K562 (cell line): ENCODE measurements at regions not wholly inside any gene's neighbourhood (a gene's known extent, or its start where the extent isn't known, plus 50 kb on each side); places are given as distances from the start of the nearest gene placed in this dataset.

Experiments used
- ATAC-seq: fragments of 200-7000 bp; cut with Tn5 transposase; 3 replicates; pipeline ENCODE4 v1.9.1; 2020; ENCODE audit warnings: moderate library complexity
- BruUV-seq: library from RNA; stranded (reverse); fragments of 400-500 nt; replicated peaks from 2 replicates; lab custom pipeline; 2021; lab: Mats Ljungman, UMichigan
- CTCF ChIA-PET: fragments of 300-600 bp; formaldehyde crosslinking; extraction: SDS; loops from one replicate; lab custom pipeline; 2021; ENCODE audit warnings: low intra/inter-chr PET ratio; lab: Yijun Ruan, JAX
- POLR2A ChIA-PET: fragments of 300-600, 350-650 bp; sonication (Branson Sonifier 250); formaldehyde crosslinking; extraction: SDS; loops from one replicate; lab custom pipeline; 2021; ENCODE audit warnings: antibody characterized with exemption, inconsistent platforms; lab: Yijun Ruan, JAX
- DNase-seq, 4 experiments: peaks; one replicate each; pipeline versions ENCODE4 v3.0.0 to v3.0.0-alpha.2; 2011 to 2018; ENCODE audit warnings: low spot score in 3 of 4, mixed read lengths in 3 of 4; ENCODE audit errors: extremely low read depth in 1 of 4
- FAIRE-seq: peaks from 2 replicates; lab custom pipeline; 2011; peaks lifted over from hg19 to GRCh38; lab: Jason Lieb, UNC
- H2AFZ ChIP-seq: 2 replicates; pipeline ENCODE4 v1.6.0; 2011; ENCODE audit warnings: low read depth, low read length, control low read depth, inconsistent platforms
- H3K27ac ChIP-seq: fragments of 200-600 bp; 3 replicates; pipeline ENCODE4 v1.8.0; 2011; ENCODE audit warnings: low read depth, mild to moderate bottlenecking, control low read depth, inconsistent platforms, low read length, moderate library complexity, mixed read lengths; ENCODE audit errors: extremely low read depth
- H3K27me3 ChIP-seq, 2 experiments: fragments of 300-600 bp in 1 of 2; 2 replicates in 1 of 2; 3 replicates in 1 of 2; pipeline versions ENCODE4 v1.6.0 to v1.8.0; 2011; ENCODE audit warnings: inconsistent platforms in 2 of 2, low read length in 2 of 2, mild to moderate bottlenecking in 1 of 2, mixed read lengths in 1 of 2, moderate library complexity in 1 of 2; ENCODE audit not compliant: control insufficient read depth in 2 of 2, insufficient read depth in 2 of 2
- H3K36me3 ChIP-seq: fragments of 300-600 bp; 3 replicates; pipeline ENCODE4 v1.8.0; 2011; ENCODE audit warnings: mild to moderate bottlenecking, low read length, inconsistent platforms; ENCODE audit not compliant: control insufficient read depth, insufficient read depth
- H3K4me1 ChIP-seq, 2 experiments: fragments of 200-600 bp in 1 of 2; replicated peaks in 1 of 2; 2 replicates in 1 of 2; 3 replicates in 1 of 2; pipeline versions ENCODE4 v1.5.1 to v1.8.0; 2011; ENCODE audit warnings: inconsistent platforms in 2 of 2, low read length in 2 of 2, mild to moderate bottlenecking in 1 of 2, mixed read lengths in 1 of 2, moderate library complexity in 1 of 2; ENCODE audit not compliant: control insufficient read depth in 2 of 2, insufficient read depth in 2 of 2
- H3K4me2 ChIP-seq: 2 replicates; pipeline ENCODE4 v1.6.1; 2011; ENCODE audit warnings: low read length, control low read depth, inconsistent platforms, mixed read lengths; ENCODE audit not compliant: insufficient read depth
- H3K4me3 ChIP-seq: fragments of 200-600 bp; sonication (generic), shearing (Covaris generic); 2 replicates; pipeline ENCODE4 v1.5.1; 2016; ENCODE audit warnings: control low read depth, inconsistent platforms
- H3K79me2 ChIP-seq: fragments of 200-600 bp; 3 replicates; pipeline ENCODE4 v1.8.0; 2011; ENCODE audit warnings: low read length, inconsistent platforms; ENCODE audit not compliant: control insufficient read depth, insufficient read depth
- H3K9ac ChIP-seq, 2 experiments: 2 replicates each; pipeline versions ENCODE4 v1.6.0 to v1.6.1; 2011; ENCODE audit warnings: low read depth in 2 of 2, low read length in 2 of 2, control low read depth in 1 of 2, inconsistent platforms in 1 of 2, mild to moderate bottlenecking in 1 of 2, mixed read lengths in 1 of 2; ENCODE audit not compliant: insufficient read depth in 1 of 2
- H3K9me1 ChIP-seq: one replicate; pipeline ENCODE4 v1.6.0; 2011; ENCODE audit warnings: inconsistent platforms, mild to moderate bottlenecking, low read length, moderate library complexity; ENCODE audit not compliant: control insufficient read depth, insufficient read depth
- H3K9me3 ChIP-seq: replicated peaks from 2 replicates; pipeline ENCODE4 v1.5.1; 2011; ENCODE audit warnings: low read depth, low read length, inconsistent platforms; ENCODE audit not compliant: control insufficient read depth, insufficient read depth
- H4K20me1 ChIP-seq: replicated peaks from 2 replicates; pipeline ENCODE4 v1.6.1; 2011; ENCODE audit warnings: low read length, inconsistent platforms, mixed read lengths; ENCODE audit not compliant: control insufficient read depth, insufficient read depth
- EGR1 ChIP-seq: fragments of 450-650 bp; conservative IDR thresholded peaks from 2 replicates; pipeline ENCODE4 v1.6.1; 2017; ENCODE audit warnings: mild to moderate bottlenecking
- GTF2B ChIP-seq: IDR thresholded peaks from 2 replicates; pipeline ENCODE4 v1.6.1; 2011; ENCODE audit not compliant: insufficient read length; ENCODE audit errors: extremely low read depth
- PRPF4 ChIP-seq: fragments of 200-400 bp; formaldehyde crosslinking; IDR thresholded peaks from one replicate; pipeline ENCODE4 v1.6.1; 2017; ENCODE audit warnings: low read length, low read depth, mild to moderate bottlenecking; ENCODE audit not compliant: insufficient read depth, poor library complexity, severe bottlenecking
- TCF7L2 ChIP-seq: fragments of 150-350 bp; IDR thresholded peaks from 2 replicates; pipeline ENCODE4 v1.6.1; 2016; ENCODE audit warnings: low read depth, mild to moderate bottlenecking, low read length, moderate library complexity
- YBX1 ChIP-seq: fragments of 450-650 bp; IDR thresholded peaks from 2 replicates; pipeline ENCODE4 v1.7.1; 2016; ENCODE audit warnings: mild to moderate bottlenecking
- ZEB2 ChIP-seq: fragments of 450-650 bp; IDR thresholded peaks from 2 replicates; pipeline ENCODE4 v1.6.1; 2016
- ZSCAN29 ChIP-seq: fragments of 450-650 bp; IDR thresholded peaks from 2 replicates; pipeline ENCODE4 v1.6.1; 2017
- WGBS: fragments of 100-300 bp; shearing (Covaris generic); methylation state at CpG from one replicate; pipeline ENCODE4 v1.1.6; 2016; ENCODE audit warnings: low coverage, mixed read lengths; ENCODE audit not compliant: insufficient coverage; ENCODE audit errors: missing lambda C conversion rate; 5-methylcytosine and 5-hydroxymethylcytosine counted together
- in situ Hi-C: fragments of 300-500 bp; cut with MboI; formaldehyde crosslinking; loops from 4 replicates; pipeline ENCODE4 v1.15.0; 2018; ENCODE audit warnings: inconsistent platforms, mixed read lengths
- intact Hi-C: fragments of 100-400 bp; cut with micrococcal nuclease; formaldehyde crosslinking; loops from 2 replicates; pipeline ENCODE4 v1.14.2; 2022
- TF ChIP-seq, protein P1 (sequence below): sonication (generic); formaldehyde crosslinking; IDR thresholded peaks from 2 replicates; pipeline ENCODE4 v1.8.0; 2022; ENCODE audit warnings: mild to moderate bottlenecking, missing genetic modification reagents

DNA sequence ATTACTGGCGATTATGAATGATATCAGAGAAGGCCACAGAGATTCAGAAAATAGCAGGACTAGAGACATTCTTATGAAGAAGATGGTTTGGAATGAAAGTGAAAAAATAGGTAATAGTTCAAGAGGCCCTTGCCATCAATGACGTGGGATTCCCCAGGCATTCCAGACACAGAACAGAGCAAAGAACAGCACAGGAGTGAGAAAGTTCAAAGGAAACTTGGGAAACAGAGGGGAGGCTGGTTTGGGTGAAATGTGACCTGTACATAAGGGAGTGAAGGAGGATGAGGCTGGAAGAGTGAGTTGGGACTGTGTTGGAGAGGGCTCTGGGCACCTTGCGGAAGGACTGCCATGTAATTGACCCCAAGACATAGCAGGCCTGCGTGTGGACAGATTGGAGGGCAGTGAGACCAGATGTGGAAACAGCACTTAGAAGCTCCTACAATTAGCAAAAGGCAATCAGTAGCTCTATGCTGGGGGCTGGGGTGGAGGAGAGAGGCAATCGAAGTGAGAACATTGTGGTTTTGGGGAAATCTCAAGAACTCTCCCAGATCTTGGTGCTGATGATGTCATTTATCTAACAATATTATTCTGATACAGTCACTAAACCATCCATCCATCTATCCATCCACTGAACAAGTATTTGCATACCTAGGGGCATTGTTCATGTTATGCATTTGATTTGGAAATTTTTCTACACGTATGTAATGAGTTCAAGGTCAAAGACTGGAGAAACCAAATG lies 365.3 kb upstream of the ZFHX3 start:
- POLR2A ChIA-PET: no interaction called here
- no peak for FAIRE-seq

More for the DNA sequence above, 365.3 kb upstream of the ZFHX3 start:
- Histone ChIP-seq H3K36me3 (no peaks in the 10 kb centered on the region), H3K9ac (no peak overlapping the region), H2AFZ (no peak overlapping the region), H3K9me1 (no peaks in the 10 kb centered on the region), H3K9me3 (no peaks in the 10 kb centered on the region), H3K4me2 (no peak overlapping the region), H4K20me1 (no peaks in the 10 kb centered on the region; the same call in 1 of the 2 replicates), H3K27ac (no peak overlapping the region)
- no peak for DNase-seq
- intact Hi-C loops: no loop called here
- in situ Hi-C loops: no loop called here
- CTCF ChIA-PET: no interaction called here
- TF ChIP-seq EGR1: no peak
- no peak for TF ChIP-seq ZEB2
- no peak for TF ChIP-seq ZSCAN29
- no peak for TF ChIP-seq TCF7L2
- no peak for TF ChIP-seq YBX1
- no peak for TF ChIP-seq PRPF4
- TF ChIP-seq, protein P1, sequence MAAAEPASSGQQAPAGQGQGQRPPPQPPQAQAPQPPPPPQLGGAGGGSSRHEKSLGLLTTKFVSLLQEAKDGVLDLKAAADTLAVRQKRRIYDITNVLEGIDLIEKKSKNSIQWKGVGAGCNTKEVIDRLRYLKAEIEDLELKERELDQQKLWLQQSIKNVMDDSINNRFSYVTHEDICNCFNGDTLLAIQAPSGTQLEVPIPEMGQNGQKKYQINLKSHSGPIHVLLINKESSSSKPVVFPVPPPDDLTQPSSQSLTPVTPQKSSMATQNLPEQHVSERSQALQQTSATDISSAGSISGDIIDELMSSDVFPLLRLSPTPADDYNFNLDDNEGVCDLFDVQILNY (CRISPR knock-in tag): no peak
- TF ChIP-seq GTF2B: no peak
- TF ChIP-seq, all 486 proteins: peak for 0
- Histone ChIP-seq H3K4me1 (no peaks in the 10 kb centered on the region), H3K27me3 (peaks cover 0 to 3% of the 10 kb centered on the region in 2 experiments; a peak in 3 of 5 replicates), H3K79me2 (no peaks in the 10 kb centered on the region), H3K4me3 (no peak overlapping the region)
- WGBS: 2% methylated on average over 6 of the region's 6 CpGs
- BruUV-seq: no TSS peak
- ATAC-seq: no peak
